ENCODE measurements at regions not wholly inside any gene's neighbourhood (a gene's known extent, or its start where the extent isn't known, plus 50 kb on each side); places are given as distances from the start of the nearest gene placed in this dataset.

DNA sequence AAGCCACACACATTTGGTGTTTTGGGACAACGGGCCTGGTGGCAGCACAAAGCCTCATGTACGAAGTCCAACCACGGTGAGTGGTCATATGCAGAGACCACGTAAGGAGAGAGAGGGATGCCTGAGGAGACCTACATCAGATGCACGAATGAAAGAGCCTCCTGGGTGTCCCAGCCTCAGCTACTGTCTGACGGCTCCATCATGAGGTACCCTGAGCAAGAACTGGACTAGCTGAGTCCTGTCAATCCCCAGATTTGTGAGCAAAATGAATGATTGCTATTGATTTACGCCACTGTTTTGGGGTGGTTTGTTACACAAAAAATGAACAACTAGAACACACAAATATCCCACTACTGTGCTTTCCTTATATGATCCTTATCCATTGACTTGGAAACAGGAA, 275.7 kb upstream of the KYNU start:
- H3K4me1 ChIP-seq (ENCODE audit: control insufficient read depth, insufficient read depth, low read length, unreplicated experiment), result peaks cover 33% of the 10 kb centered on the region
- H3K27ac ChIP-seq (ENCODE audit: low read depth, low read length), result no peak overlapping the region
- H3K27me3 ChIP-seq (ENCODE audit: insufficient read depth, low read length), result no peaks in the 10 kb centered on the region
- no peaks in the 10 kb centered on the region for H3K36me3 ChIP-seq (ENCODE audit: insufficient read depth, low read length)
- no peak overlapping the region for H2AFZ ChIP-seq (ENCODE audit: low read length, unreplicated experiment)
- H3K79me2 ChIP-seq (ENCODE audit: control insufficient read depth, insufficient read depth, low read length, unreplicated experiment), result no peaks in the 10 kb centered on the region
- no peak overlapping the region for H3K4me3 ChIP-seq (ENCODE audit: low read depth, low read length)

DNA sequence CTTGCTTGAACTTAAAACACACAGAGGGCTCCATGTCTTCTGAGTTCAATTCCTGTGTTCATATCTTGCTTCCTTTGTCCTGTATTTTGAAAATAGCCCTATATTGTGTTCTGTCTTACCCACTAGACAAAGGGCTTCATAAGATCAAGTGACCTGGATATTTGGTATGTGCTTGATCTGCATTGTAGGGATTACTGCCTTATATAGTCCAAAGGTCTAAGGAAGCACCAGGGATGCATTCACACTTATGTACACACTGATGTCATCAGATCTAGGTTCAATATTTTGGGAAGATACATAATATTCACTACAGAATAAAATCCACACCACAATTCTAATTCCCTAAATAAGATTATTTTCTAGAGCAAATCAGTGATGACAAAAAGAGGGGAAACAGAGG, 278.0 kb upstream of the KYNU start:
- H3K79me2 ChIP-seq (ENCODE audit: control insufficient read depth, insufficient read depth, low read length, unreplicated experiment), result no peaks in the 10 kb centered on the region
- H3K4me1 ChIP-seq (ENCODE audit: control insufficient read depth, insufficient read depth, low read length, unreplicated experiment), result peaks cover 41% of the 10 kb centered on the region
- H2AFZ ChIP-seq (ENCODE audit: low read length, unreplicated experiment), result no peak overlapping the region
- H3K27ac ChIP-seq (ENCODE audit: low read depth, low read length), result no peak overlapping the region
- H3K4me3 ChIP-seq (ENCODE audit: low read depth, low read length), result no peak overlapping the region
- no peaks in the 10 kb centered on the region for H3K36me3 ChIP-seq (ENCODE audit: insufficient read depth, low read length)
- no peaks in the 10 kb centered on the region for H3K27me3 ChIP-seq (ENCODE audit: insufficient read depth, low read length)

DNA sequence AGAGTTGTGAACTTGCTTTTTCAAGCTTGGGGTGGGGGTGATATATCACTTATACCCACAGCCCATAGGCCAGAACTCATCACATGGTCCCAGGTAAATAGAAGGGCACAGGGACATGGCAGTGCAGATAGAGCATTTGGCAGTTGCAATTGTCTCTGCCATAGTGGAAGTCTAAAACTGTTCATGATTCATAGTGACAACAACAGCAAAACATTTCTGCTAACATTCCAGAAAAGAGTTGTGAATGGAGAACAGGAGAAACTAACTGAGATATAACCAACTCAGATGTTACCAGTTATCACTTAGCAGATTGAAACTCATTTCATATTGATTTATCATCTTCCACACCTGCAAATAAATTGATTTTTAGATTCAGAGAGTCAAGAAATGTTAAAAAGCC, 278.6 kb upstream of the KYNU start:
- Histone ChIP-seq H3K27me3 (ENCODE audit: insufficient read depth, low read length) (no peaks in the 10 kb centered on the region), H3K27ac (ENCODE audit: low read depth, low read length) (no peak overlapping the region; the same call in 1 of the 2 replicates), H3K79me2 (ENCODE audit: control insufficient read depth, insufficient read depth, low read length, unreplicated experiment) (no peaks in the 10 kb centered on the region), H3K4me3 (ENCODE audit: low read depth, low read length) (no peak overlapping the region), H2AFZ (ENCODE audit: low read length, unreplicated experiment) (no peak overlapping the region), H3K36me3 (ENCODE audit: insufficient read depth, low read length) (no peaks in the 10 kb centered on the region), H3K4me1 (ENCODE audit: control insufficient read depth, insufficient read depth, low read length, unreplicated experiment) (peaks cover 41% of the 10 kb centered on the region)

DNA sequence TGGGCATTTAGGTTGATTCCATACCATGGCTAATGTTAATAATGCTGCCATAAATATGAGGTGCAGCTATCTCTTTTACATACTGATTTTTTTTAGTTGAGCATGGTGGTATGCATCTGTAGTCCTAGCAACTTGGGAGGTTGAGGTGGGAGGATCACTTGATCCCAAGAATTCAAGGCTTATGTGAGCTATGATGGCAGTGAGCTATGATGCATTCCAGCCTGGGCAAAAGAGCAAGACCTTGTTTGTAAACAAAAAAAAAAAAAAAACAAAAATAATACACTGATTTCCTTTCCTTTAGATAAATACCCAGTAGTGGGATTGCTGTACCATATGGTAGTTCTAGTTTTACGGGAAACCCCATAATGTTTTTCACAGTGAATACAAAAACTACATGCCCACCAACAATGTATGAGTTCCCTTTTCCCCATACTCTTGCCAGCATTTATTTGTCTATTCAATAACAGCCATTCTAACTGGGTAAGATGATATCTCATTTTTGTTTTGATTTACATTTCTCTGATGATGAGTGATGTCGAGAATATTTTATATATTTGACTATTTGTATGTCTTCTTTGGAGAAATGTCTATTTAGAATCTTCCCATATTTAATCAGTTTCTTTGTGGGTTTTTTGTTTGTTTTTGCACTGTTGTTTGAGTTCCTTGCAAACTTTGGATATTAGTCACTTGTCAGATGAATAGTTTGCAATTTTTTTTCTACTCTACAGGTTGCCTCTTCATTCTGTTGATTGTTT, 281.0 kb upstream of the KYNU start:
- peak overlapping the region; percentile 62 for H3K27ac ChIP-seq (ENCODE audit: low read depth, low read length)
- peaks cover 41% of the 10 kb centered on the region for H3K4me1 ChIP-seq (ENCODE audit: control insufficient read depth, insufficient read depth, low read length, unreplicated experiment)
- H3K4me3 ChIP-seq (ENCODE audit: low read depth, low read length), result no peak overlapping the region
- H2AFZ ChIP-seq (ENCODE audit: low read length, unreplicated experiment), result no peak overlapping the region
- no peaks in the 10 kb centered on the region for H3K36me3 ChIP-seq (ENCODE audit: insufficient read depth, low read length)
- no peaks in the 10 kb centered on the region for H3K79me2 ChIP-seq (ENCODE audit: control insufficient read depth, insufficient read depth, low read length, unreplicated experiment)
- H3K27me3 ChIP-seq (ENCODE audit: insufficient read depth, low read length), result no peaks in the 10 kb centered on the region

DNA sequence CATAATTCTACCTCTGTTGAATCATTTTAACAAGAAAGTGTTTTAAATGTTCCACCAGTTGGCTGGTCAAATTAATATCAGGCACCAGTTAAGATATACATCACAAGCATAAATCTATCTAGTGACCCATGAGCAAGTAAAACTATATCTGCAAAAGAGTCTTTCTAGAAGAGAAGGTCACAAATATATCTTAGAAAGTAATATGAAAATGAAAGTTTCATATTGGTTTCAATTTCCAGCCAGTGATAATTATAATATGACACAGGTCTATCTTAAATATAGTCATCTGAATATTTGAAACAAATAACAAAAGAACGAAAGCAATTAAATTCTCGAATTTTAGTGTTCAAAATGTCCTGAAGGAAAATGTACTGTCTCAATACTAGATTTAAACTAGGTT, 282.5 kb upstream of the KYNU start:
- no peak overlapping the region for H3K27ac ChIP-seq (ENCODE audit: low read depth, low read length)
- H3K4me3 ChIP-seq (ENCODE audit: low read depth, low read length), result no peak overlapping the region
- peaks cover 29% of the 10 kb centered on the region for H3K4me1 ChIP-seq (ENCODE audit: control insufficient read depth, insufficient read depth, low read length, unreplicated experiment)
- H3K36me3 ChIP-seq (ENCODE audit: insufficient read depth, low read length), result no peaks in the 10 kb centered on the region
- no peaks in the 10 kb centered on the region for H3K79me2 ChIP-seq (ENCODE audit: control insufficient read depth, insufficient read depth, low read length, unreplicated experiment)
- no peak overlapping the region for H2AFZ ChIP-seq (ENCODE audit: low read length, unreplicated experiment)
- H3K27me3 ChIP-seq (ENCODE audit: insufficient read depth, low read length), result no peaks in the 10 kb centered on the region

DNA sequence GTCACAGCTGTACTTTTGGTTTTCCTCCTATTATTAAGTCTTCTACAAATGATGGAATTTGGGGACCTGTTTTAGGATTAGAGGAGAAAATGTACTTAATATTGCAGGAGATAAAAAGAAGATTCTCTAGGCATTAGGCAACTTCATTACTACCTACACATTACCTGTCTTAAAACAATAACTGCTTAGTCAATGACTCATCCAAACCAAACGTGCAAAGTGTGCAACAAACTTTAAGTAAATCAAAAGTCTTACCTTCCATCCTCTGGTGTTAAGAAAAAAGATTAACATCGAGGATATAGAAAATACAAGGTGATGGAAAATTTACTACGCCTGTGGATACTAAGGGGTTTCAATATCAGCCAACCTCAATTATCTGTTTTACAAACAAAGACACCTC, 285.3 kb upstream of the KYNU start:
- Histone ChIP-seq H3K36me3 (ENCODE audit: insufficient read depth, low read length) (no peaks in the 10 kb centered on the region), H2AFZ (ENCODE audit: low read length, unreplicated experiment) (no peak overlapping the region), H3K4me1 (ENCODE audit: control insufficient read depth, insufficient read depth, low read length, unreplicated experiment) (peaks cover 11% of the 10 kb centered on the region), H3K79me2 (ENCODE audit: control insufficient read depth, insufficient read depth, low read length, unreplicated experiment) (no peaks in the 10 kb centered on the region), H3K27ac (ENCODE audit: low read depth, low read length) (no peak overlapping the region), H3K27me3 (ENCODE audit: insufficient read depth, low read length) (no peaks in the 10 kb centered on the region), H3K4me3 (ENCODE audit: low read depth, low read length) (no peak overlapping the region)

DNA sequence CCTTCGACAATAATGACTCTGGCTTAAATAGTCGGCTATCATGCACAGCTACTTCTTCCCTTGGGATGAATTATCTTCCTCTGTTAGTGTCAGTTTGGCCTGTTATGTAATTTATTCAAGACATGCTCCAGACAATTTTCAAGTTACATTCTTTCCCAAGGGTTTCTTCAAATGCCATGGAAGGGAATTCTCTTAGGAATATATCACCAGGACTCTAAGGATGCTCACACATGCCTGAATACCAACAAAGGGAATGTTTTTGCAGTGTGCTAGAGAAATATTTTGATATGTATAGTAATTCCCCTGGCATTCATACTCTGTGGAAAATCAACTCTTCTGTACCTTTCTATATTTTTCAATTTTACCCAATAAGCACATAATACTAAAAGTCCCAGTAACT, 286.0 kb upstream of the KYNU start:
- Histone ChIP-seq H3K27me3 (ENCODE audit: insufficient read depth, low read length) (no peaks in the 10 kb centered on the region), H3K27ac (ENCODE audit: low read depth, low read length) (no peak overlapping the region), H3K4me1 (ENCODE audit: control insufficient read depth, insufficient read depth, low read length, unreplicated experiment) (peaks cover 6% of the 10 kb centered on the region), H3K4me3 (ENCODE audit: low read depth, low read length) (no peak overlapping the region), H3K79me2 (ENCODE audit: control insufficient read depth, insufficient read depth, low read length, unreplicated experiment) (no peaks in the 10 kb centered on the region), H2AFZ (ENCODE audit: low read length, unreplicated experiment) (no peak overlapping the region), H3K36me3 (ENCODE audit: insufficient read depth, low read length) (no peaks in the 10 kb centered on the region)

DNA sequence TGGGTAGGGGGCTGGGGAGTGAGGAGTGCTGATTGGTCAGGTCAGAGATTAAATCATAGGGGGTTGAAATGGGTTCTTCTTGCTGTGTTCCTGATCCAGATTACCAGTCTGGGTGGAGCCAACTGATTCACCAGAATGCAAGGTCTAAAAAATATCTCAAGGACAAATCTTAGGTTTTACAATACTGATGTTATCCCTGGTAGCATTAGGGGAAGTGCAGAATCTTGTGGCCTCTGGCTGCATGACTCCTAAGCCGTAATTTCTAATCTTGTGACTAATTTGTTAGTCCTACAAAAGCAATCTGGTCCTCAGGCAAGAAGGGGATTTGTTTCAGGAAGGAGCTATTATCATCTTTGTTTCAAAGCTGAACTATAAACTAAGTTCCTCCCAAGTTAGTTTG, 289.2 kb upstream of the KYNU start:
- Histone ChIP-seq H3K27ac (ENCODE audit: low read depth, low read length) (no peak overlapping the region), H3K27me3 (ENCODE audit: insufficient read depth, low read length) (no peaks in the 10 kb centered on the region), H3K4me3 (ENCODE audit: low read depth, low read length) (no peak overlapping the region), H3K4me1 (ENCODE audit: control insufficient read depth, insufficient read depth, low read length, unreplicated experiment) (no peaks in the 10 kb centered on the region), H3K36me3 (ENCODE audit: insufficient read depth, low read length) (no peaks in the 10 kb centered on the region), H2AFZ (ENCODE audit: low read length, unreplicated experiment) (no peak overlapping the region), H3K79me2 (ENCODE audit: control insufficient read depth, insufficient read depth, low read length, unreplicated experiment) (no peaks in the 10 kb centered on the region)

DNA sequence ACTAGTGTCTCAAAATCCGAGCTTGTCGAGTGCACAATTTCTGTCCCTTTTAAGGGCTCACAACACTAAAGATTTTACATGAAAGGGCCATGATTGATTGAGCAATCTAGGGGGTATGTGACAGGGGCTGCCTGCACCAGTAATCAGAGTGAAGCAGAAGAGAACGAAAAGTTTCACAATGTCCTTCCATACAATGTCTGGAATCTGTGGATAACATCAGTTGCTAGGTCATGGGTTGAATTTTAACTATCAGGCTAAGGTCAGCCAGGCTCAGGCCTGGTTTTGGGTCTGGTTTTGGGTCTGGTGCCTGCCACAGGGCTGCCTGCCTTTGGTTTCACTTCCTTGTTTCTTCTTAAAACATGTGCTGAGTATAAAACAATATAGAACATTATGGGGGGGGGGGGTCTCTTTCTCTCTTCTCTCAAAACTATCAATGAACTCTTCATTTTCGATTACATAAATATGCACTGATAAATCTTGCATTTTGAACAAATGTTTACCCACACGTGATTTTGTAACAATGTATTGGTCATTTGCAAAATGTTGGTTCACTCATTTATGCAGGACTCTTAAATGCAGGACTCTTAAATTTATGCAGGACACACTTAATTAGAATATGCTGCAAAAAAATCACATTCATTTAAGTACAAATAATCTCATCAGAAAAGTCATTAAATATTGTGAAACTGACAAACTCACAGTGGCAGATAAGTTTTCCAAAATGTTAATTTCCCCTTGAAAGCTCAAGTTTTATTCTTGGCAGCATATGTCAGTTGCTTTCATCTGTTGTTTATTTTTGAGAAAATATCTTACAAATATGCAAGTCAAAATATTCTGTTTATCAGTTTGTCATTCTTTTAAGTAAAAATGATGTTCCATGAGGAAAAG, 290.5 kb upstream of the KYNU start:
- H3K27ac ChIP-seq (ENCODE audit: low read depth, low read length), result no peak overlapping the region
- H3K79me2 ChIP-seq (ENCODE audit: control insufficient read depth, insufficient read depth, low read length, unreplicated experiment), result no peaks in the 10 kb centered on the region
- peak overlapping the region; percentile 77 for H2AFZ ChIP-seq (ENCODE audit: low read length, unreplicated experiment)
- H3K27me3 ChIP-seq (ENCODE audit: insufficient read depth, low read length), result peaks cover 1% of the 10 kb centered on the region
- no peak overlapping the region for H3K4me3 ChIP-seq (ENCODE audit: low read depth, low read length)
- H3K4me1 ChIP-seq (ENCODE audit: control insufficient read depth, insufficient read depth, low read length, unreplicated experiment), result no peaks in the 10 kb centered on the region
- no peaks in the 10 kb centered on the region for H3K36me3 ChIP-seq (ENCODE audit: insufficient read depth, low read length)

DNA sequence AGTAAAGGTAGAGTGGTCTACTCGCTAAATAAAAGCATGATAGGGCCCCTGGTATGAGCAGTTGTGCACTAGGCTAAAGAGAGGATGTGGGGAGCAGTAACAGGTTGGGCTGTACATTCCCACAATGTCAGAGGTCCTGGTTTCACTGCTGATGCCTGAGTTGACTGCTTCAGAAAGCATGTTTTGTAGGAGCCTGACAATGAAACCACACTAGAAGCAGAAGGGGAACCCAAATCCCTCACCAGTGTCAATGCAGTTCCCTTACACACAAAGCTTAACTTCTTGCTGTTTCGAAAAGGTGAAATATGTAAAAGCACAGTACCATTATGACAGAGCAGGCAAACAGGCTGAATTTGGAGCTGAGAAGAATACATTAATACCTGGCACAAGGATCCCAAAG, 291.7 kb upstream of the KYNU start:
- Histone ChIP-seq H3K79me2 (ENCODE audit: control insufficient read depth, insufficient read depth, low read length, unreplicated experiment) (no peaks in the 10 kb centered on the region), H3K4me3 (ENCODE audit: low read depth, low read length) (no peak overlapping the region), H2AFZ (ENCODE audit: low read length, unreplicated experiment) (no peak overlapping the region), H3K27me3 (ENCODE audit: insufficient read depth, low read length) (peaks cover 9% of the 10 kb centered on the region), H3K36me3 (ENCODE audit: insufficient read depth, low read length) (no peaks in the 10 kb centered on the region), H3K27ac (ENCODE audit: low read depth, low read length) (no peak overlapping the region), H3K4me1 (ENCODE audit: control insufficient read depth, insufficient read depth, low read length, unreplicated experiment) (no peaks in the 10 kb centered on the region)

DNA sequence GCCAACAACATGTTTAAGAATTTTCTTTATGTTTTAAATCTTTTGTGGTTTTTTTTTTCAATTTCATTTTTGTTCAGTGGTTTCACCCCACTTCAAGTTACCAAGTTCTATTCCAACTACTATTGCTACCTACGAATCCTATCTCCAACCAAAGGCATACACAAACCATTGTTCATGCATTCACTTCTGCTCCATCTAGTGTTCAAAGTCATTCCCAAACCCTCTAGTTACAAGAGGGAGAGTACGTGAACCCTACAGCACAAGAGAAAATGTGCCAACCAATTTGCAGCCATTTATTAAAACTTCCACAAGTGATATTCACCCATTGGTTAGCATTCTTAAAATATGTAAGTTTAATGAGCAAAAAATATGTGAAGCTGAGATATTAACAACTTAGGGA, 295.1 kb upstream of the KYNU start:
- H2AFZ ChIP-seq (ENCODE audit: low read length, unreplicated experiment), result no peak overlapping the region
- no peaks in the 10 kb centered on the region for H3K36me3 ChIP-seq (ENCODE audit: insufficient read depth, low read length)
- no peaks in the 10 kb centered on the region for H3K4me1 ChIP-seq (ENCODE audit: control insufficient read depth, insufficient read depth, low read length, unreplicated experiment)
- H3K27me3 ChIP-seq (ENCODE audit: insufficient read depth, low read length), result peaks cover 18% of the 10 kb centered on the region
- no peaks in the 10 kb centered on the region for H3K79me2 ChIP-seq (ENCODE audit: control insufficient read depth, insufficient read depth, low read length, unreplicated experiment)
- no peak overlapping the region for H3K27ac ChIP-seq (ENCODE audit: low read depth, low read length)
- H3K4me3 ChIP-seq (ENCODE audit: low read depth, low read length), result no peak overlapping the region

Data from ACC112 (cell line).